Epithelial cell of proximal tubule (primary cell): ENCODE measurements at regions not wholly inside any gene's neighbourhood (a gene's known extent, or its start where the extent isn't known, plus 50 kb on each side); places are given as distances from the start of the nearest gene placed in this dataset.

ENCODE experiments used
- DNase-seq: peaks from one replicate; pipeline ENCODE4 v3.0.0-alpha.2; 2011; ENCODE audit warnings: low read depth
- H3K4me3 ChIP-seq: 2 replicates; pipeline ENCODE4 v1.5.1; 2011; ENCODE audit warnings: low read depth, mild to moderate bottlenecking, low read length
- TF ChIP-seq, protein P1 (sequence below): conservative IDR thresholded peaks from 2 replicates; pipeline ENCODE4 v1.5.1; 2012; ENCODE audit warnings: low read depth, mild to moderate bottlenecking, low read length

DNA sequence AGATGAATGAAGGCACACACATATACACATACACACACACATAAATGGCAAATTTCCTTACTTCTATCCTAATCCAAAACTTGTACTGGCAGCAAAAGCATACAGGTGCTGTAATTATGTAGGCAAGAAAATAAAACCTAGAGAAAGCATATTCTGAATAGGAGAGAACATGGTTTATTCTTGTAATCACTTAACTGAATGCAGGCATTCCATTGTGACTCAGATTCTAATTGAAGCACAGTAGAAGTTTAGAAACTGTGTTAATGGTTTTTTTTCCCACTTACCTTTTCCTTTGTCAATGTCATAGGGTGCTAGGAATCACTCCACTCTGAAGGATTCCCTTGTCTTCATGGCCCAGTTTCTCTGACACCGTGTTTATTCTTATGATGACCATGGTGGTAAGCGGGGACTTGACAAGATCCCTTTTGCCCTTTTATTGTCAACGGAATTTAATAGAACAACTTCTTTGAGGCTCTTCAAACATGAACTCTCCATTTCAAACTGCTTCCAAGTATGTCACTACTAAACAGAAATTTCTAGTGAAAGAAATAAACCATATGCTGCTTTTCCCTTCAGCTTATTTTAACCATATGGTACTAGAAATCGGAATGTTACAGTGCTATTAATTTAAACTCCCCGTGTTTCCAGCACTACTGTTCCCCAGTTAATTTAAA, 164.2 kb downstream of the OGFRL1 start:
- TF ChIP-seq, protein P1, sequence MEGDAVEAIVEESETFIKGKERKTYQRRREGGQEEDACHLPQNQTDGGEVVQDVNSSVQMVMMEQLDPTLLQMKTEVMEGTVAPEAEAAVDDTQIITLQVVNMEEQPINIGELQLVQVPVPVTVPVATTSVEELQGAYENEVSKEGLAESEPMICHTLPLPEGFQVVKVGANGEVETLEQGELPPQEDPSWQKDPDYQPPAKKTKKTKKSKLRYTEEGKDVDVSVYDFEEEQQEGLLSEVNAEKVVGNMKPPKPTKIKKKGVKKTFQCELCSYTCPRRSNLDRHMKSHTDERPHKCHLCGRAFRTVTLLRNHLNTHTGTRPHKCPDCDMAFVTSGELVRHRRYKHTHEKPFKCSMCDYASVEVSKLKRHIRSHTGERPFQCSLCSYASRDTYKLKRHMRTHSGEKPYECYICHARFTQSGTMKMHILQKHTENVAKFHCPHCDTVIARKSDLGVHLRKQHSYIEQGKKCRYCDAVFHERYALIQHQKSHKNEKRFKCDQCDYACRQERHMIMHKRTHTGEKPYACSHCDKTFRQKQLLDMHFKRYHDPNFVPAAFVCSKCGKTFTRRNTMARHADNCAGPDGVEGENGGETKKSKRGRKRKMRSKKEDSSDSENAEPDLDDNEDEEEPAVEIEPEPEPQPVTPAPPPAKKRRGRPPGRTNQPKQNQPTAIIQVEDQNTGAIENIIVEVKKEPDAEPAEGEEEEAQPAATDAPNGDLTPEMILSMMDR = no peak
- no peak for DNase-seq

GRCh38 chr6:71453371-71453706, 164.7 kb downstream of the OGFRL1 start:
- TF ChIP-seq, protein P1 = no peak

More for the DNA sequence above, 164.2 kb downstream of the OGFRL1 start:
- no peak overlapping the region for H3K4me3 ChIP-seq

DNA sequence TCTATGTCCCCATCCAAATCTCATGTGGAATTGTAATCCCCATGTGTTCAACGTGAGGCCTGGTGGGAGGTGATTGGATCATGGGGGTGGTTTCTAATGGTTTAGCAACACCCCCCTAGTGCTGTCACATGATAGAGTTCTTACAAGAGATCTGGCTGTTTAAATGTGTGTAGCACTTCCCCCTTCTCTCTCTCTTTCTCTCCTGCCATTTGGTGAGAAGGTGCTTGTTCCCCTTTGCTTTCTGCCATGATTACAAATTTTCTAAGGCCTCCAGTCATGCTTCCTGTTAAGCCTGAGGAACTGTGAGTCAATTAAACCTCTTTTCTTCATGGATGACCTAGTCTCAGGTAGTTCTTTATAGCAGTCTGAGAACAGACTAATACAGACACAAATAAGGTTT, 165.4 kb downstream of the OGFRL1 start:
- DNase-seq = no peak
- TF ChIP-seq, protein P1 = no peak
- H3K4me3 ChIP-seq = no peak overlapping the region

More at GRCh38 chr6:71453371-71453706, 164.7 kb downstream of the OGFRL1 start:
- H3K4me3 ChIP-seq = no peak overlapping the region
- DNase-seq = no peak

DNA sequence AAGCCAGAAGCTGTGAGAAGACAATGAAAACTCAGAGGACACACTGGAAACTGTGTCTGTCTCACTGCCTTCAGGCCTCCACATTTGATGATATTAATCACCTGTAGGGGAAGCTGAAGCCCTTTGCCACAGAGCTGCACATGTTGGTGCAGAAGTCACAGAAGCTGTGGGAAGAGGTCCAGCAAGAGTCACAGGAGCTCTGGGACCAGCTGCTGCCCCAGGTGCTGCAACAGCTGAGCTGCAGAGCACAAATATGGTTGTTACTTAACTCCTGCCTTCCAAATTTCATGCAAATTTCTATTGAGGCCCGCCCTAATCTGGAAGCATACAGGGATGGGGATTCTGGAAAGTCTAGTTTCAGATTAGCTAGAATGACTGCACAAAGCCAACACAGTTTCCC, 169.3 kb downstream of the OGFRL1 start:
- TF ChIP-seq, protein P1 = no peak
- DNase-seq = no peak
- no peak overlapping the region for H3K4me3 ChIP-seq

- TF ChIP-seq, protein P1 = no peak
- H3K4me3 ChIP-seq = no peak overlapping the region
- DNase-seq = no peak
Measured at GRCh38 chr6:71459162-71459561, 170.6 kb downstream of the OGFRL1 start.

DNA sequence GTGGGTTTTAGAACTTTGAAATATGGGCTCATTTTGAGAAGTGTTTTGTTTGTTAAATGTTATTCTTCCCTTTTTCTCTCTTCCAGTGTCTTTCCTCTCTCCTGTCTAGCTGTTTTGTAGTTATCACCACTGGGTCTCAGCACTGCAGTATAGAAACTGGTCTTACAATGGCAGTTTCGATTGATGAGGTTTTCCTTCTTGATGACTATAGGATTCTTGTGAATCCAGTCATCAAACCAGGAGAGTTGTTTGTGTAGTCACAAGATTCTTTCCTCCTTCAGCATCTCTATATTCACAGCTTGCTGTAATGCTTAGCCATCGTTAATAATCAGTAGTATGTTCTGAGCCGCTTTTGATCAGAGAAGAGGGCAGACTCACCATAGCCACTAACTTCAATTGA, 172.3 kb downstream of the OGFRL1 start:
- DNase-seq = no peak
- TF ChIP-seq, protein P1 = no peak

GRCh38 chr6:71463061-71463460, 174.4 kb downstream of the OGFRL1 start:
- H3K4me3 ChIP-seq = no peak overlapping the region
- TF ChIP-seq, protein P1 = no peak
- DNase-seq = no peak

More for the DNA sequence above, 172.3 kb downstream of the OGFRL1 start:
- no peak overlapping the region for H3K4me3 ChIP-seq
